HPDE6-E6E7 (cell line): ENCODE measurements at regions not wholly inside any gene's neighbourhood (a gene's known extent, or its start where the extent isn't known, plus 50 kb on each side); places are given as distances from the start of the nearest gene placed in this dataset.
"Not testable (repeated sequence)": the region's sequence is repeated elsewhere in the genome, so short reads cannot be mapped to it uniquely, and the experiment has no call there.

ENCODE experiments used
- DNase-seq: peaks from one replicate; pipeline ENCODE4 v3.0.0; 2011; ENCODE audit warnings: missing footprints; ENCODE audit errors: extremely low spot score

DNA sequence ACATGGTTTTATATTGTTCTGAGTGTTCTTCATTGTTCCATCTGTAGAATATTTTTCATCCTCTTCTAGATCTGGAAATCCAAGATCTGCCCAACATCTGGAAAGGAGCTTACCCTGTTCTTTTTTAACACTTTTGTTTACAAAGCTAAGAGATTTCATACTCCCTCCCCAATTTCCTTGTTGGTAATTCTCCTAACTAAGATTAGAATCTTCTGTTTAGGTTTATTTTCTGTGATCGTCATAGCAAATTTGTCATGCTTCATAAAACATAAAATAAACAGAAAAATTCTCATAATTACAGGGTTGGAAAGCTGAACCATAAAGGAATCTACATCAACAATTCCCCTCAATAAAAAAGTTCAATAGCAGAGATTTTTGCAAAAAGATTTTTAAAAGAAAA is 580.3 kb upstream of the CA10 start:
- no peak for DNase-seq

DNA sequence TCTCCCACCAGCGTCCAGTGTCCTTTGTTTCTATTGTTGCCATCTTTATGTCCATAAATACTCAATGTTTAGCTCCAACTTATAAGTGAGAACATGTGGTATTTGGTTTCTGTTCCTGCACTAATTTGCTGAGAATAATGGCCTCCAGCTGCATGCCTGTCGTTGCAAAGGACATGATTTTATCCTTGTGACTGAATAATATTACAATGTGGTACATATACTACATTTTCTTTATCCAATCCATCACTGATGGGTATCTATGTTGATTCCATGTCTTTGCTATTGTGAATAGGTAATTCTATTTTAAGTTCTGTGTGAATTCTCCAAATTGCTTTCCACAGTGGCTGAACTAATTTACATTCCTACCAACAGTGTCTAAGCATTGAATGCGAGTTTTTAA is 578.6 kb upstream of the CA10 start:
- no peak for DNase-seq

GRCh38 chr17:52732841-52733240 is 574.3 kb upstream of the CA10 start:
- no peak for DNase-seq

- DNase-seq: no peak
These were observed 566.1 kb upstream of the CA10 start for GRCh38 chr17:52724578-52724977.

GRCh38 chr17:52721910-52722309 is 563.4 kb upstream of the CA10 start:
- DNase-seq: no peak

DNA sequence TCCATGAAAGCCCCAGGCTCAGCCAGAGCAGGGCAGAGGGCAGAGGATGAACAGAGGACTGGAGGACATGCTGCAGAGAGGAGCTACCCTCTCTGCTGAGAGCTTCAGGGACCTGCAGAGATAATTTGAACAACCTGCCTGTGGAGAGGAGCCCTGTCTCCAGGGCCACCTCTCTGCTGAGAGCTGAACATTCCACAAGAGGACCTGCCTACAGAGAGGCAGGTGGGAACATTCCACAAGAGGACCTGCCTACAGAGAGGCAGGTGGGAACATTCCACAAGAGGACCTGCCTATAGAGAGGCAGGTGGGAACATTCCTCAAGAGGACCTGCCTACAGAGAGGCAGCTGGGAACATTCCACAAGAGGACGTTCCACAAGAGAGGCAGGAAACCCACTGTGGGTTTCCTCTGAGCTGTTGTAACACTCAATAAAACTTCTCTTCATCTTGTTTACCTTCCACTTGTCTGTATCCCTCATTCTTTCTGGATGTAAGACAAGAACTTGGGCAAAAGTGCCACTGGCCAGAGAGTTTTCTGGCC is 551.9 kb upstream of the CA10 start:
- DNase-seq: no peak

DNA sequence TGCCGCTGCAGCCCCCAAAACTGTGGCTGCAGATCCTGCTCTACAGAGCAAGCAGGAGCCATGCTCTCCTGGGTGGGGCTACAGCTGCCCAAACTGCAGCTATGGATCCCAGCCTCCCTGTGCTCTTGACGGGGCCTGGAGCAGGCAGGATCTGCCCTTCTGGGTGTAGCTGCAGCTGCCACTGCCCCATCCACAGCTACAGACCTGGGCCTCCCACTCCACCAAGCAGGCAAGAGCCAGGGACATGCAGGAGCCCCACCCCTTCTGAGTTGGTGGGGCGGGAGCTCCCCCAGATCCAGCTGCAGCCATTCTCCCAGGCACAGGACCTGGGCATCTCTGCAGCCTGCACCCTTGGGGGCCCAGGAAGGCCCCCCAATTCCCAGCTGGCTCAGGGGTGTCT is 551.2 kb upstream of the CA10 start:
- DNase-seq: no peak

- DNase-seq: no peak
These were observed 537.8 kb upstream of the CA10 start for GRCh38 chr17:52696362-52696761.

- no peak for DNase-seq
These were observed 527.6 kb upstream of the CA10 start for GRCh38 chr17:52686140-52686539.

GRCh38 chr17:52681480-52681879 is 523.0 kb upstream of the CA10 start:
- DNase-seq: no peak

GRCh38 chr17:52678211-52678610 is 519.7 kb upstream of the CA10 start:
- no peak for DNase-seq

- no peak for DNase-seq
These were observed 516.2 kb upstream of the CA10 start for GRCh38 chr17:52674686-52675085.

GRCh38 chr17:52673791-52674190 is 515.3 kb upstream of the CA10 start:
- no peak for DNase-seq

- DNase-seq: no peak
These were observed 507.8 kb upstream of the CA10 start for GRCh38 chr17:52666264-52666663.

- no peak for DNase-seq
These were observed 502.2 kb upstream of the CA10 start for GRCh38 chr17:52660692-52661091.

- no peak for DNase-seq
These were observed 494.5 kb upstream of the CA10 start for GRCh38 chr17:52653014-52653413.

- no peak for DNase-seq
These were observed 490.5 kb upstream of the CA10 start for GRCh38 chr17:52648995-52649394.

DNA sequence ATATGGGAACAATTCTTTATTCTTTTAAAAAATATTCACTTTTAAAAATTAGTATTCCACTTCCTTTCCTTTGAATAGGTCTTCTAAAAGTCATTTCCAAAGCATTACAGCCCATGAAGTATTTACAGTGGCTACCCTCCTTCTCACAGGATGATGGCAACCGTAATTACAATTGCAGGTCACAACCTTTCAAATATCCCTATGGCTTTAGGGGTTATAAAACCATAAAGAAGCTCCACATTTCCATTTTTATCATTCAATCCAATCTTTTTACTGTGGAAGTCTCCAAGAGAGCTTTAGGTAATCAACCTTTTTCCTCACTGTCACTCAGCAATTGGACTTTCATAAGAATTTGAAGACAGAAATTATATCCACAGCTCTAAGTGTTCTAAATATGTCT is 488.9 kb upstream of the CA10 start:
- no peak for DNase-seq

DNA sequence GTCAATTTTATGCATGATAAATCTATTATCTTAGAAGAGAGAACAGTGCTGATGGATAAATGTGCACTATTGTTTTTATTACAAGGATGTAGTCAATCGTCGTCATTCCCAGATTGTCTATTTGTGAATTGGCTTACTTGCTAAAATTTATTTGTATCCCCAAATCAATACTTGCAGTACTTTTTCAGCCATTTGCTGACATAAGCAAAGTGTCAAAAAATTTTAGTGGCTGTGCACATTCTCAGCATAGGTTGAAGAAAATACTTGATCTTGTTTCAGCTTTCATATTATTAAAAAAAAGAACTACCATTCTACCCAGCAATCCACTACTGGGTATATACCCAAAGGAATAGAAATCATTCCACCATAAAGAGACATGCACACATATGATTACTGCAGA is 477.9 kb upstream of the CA10 start:
- no peak for DNase-seq

DNA sequence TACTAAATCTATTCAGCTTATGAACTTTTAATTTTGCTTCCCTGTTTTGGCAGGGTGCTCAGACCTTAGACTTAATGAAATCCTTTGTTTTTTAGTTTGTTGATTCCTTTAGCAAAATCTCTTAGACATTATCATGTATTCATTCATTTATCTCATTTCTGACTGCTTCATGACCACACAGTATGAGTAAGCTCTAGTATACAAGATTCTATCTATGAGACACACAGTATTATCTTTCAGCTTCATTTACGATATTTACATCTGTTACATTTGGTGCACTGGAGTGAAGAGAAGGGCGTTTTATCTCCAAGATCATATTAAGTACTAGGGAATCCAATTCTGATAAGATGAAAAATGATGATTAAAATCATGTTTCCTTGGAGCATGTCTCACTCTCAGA is 448.1 kb upstream of the CA10 start:
- DNase-seq: no peak

DNA sequence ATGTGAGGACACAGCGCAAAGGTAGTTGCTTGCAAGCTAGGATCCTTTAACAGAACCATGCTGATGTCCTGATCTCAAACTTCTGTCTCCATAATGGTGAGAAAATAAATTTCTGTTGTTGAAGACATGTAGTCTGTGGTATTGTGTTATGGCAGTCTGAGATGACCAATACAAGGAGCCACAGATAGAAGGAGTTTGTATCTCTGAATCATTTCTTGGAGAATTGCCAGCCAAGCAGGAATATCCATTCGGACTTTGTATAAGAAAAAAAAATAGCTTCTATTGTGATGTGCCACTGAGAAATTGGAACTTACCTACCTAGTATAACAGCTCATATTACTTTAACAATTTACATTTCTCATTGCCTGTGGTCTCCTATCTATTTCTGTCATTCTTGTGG is 447.6 kb upstream of the CA10 start:
- DNase-seq: no peak

DNA sequence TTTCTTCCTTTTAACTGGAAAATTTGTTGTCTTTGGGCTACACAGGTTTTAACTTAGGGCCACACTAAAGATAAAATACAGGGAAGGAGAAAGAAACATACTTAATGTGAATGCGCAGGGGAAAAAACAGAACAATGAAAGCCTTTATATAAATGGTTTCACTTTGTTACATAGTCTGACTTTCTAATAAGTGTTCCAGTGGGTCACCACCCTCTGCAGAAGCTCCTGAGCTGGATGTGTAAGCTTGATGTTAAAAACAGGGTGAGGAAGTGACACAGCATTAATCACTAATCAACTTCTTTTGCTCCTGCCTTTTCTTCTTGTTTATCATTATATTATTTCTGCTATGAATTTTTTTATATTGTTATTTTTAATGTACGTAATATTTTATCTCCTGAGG is 445.6 kb upstream of the CA10 start:
- DNase-seq: no peak

- not testable (repeated sequence) for DNase-seq
These were observed 439.1 kb upstream of the CA10 start for GRCh38 chr17:52597452-52598215.

- no peak for DNase-seq
These were observed 436.0 kb upstream of the CA10 start for GRCh38 chr17:52594516-52594915.
